HK-2 (cell line): ENCODE measurements at regions not wholly inside any gene's neighbourhood (a gene's known extent, or its start where the extent isn't known, plus 50 kb on each side); places are given as distances from the start of the nearest gene placed in this dataset.
A peak's percentile ranks its signal among the peaks of the same experiment; 100 is the strongest.

Source experiments
- DNase-seq: peaks from one replicate; pipeline ENCODE4 v3.0.0-alpha.2; 2018; ENCODE audit not compliant: unreplicated experiment

- DNase-seq = no peak
These were observed 280.8 kb downstream of the RERGL start for GRCh38 chr12:17809206-17809605.

- DNase-seq = peak; percentile 8
These were observed 287.0 kb downstream of the RERGL start for GRCh38 chr12:17802657-17803641.

- DNase-seq = no peak
These were observed 296.1 kb downstream of the RERGL start for GRCh38 chr12:17793854-17794253.

GRCh38 chr12:17778242-17778641 lies 311.8 kb downstream of the RERGL start:
- DNase-seq = no peak

GRCh38 chr12:17763366-17763765 lies 326.6 kb downstream of the RERGL start:
- no peak for DNase-seq

- no peak for DNase-seq
These were observed 330.0 kb downstream of the RERGL start for GRCh38 chr12:17759982-17760381.
